Adrenal gland (tissue), 9 donors: ENCODE measurements at regions not wholly inside any gene's neighbourhood (a gene's known extent, or its start where the extent isn't known, plus 50 kb on each side); places are given as distances from the start of the nearest gene placed in this dataset.

ENCODE experiments used
- DNase-seq, 7 donors: peaks; one replicate each; pipeline ENCODE4 v3.0.0-alpha.2; 2019 to 2020
- H3K27ac ChIP-seq, 5 donors: fragments of 200-600 bp; sonication (generic) in 4 of 5; 1 replicate in 3 of 5; 2 replicates in 2 of 5; pipeline versions ENCODE4 v1.5.1 to v1.8.0; 2016 to 2020; ENCODE audit warnings: mild to moderate bottlenecking in 1 of 5
- H3K27me3 ChIP-seq: fragments of 200-600 bp; 2 replicates; pipeline ENCODE4 v1.8.0; 2021
- H3K36me3 ChIP-seq, 2 donors: fragments of 200-600 bp; replicated peaks in 1 of 2; 1 replicate in 1 of 2; 2 replicates in 1 of 2; pipeline versions ENCODE4 v1.5.1 to v1.8.0; 2018 to 2022
- H3K4me1 ChIP-seq, 2 donors: fragments of 200-600 bp; replicated peaks in 1 of 2; 1 replicate in 1 of 2; 2 replicates in 1 of 2; pipeline versions ENCODE4 v1.5.1 to v1.8.0; 2018 to 2021
- H3K4me3 ChIP-seq, 4 donors: fragments of 200-600 bp; sonication (generic) in 3 of 4; one replicate each; pipeline ENCODE4 v1.5.1; 2016 to 2018
- H3K9me3 ChIP-seq, 3 donors: fragments of 200-600 bp; sonication (generic) in 1 of 3; replicated peaks in 1 of 3; 1 replicate in 2 of 3; 2 replicates in 1 of 3; pipeline versions ENCODE4 v1.5.1 to v1.8.0; 2016 to 2021
- POLR2A ChIP-seq, 2 donors: fragments of 450-650 bp; IDR thresholded peaks; one replicate each; pipeline ENCODE4 v1.6.1; 2017; ENCODE audit warnings: antibody characterized with exemption in 2 of 2, mild to moderate bottlenecking in 2 of 2, moderate library complexity in 1 of 2
- WGBS, 4 donors: extraction: QIAGEN DNeasy Blood & Tissue Kit in 2 of 4; methylation state at CpG; one replicate each; pipeline versions ENCODE4 v1.1.5 to v1.1.7; 2013 to 2017; 5-methylcytosine and 5-hydroxymethylcytosine counted together
- intact Hi-C, 2 donors: fragments of 100-400 bp; cut with DNase I; formaldehyde crosslinking; loops; one replicate each; pipeline versions ENCODE4 v1.14.1 to v1.15.0; 2022 to 2023
- TF ChIP-seq, protein P1 (sequence below), 6 experiments: fragments of 450-650 bp in 4 of 6; fragments of 200-600 bp in 2 of 6; sonication (generic) in 1 of 6; IDR thresholded peaks; 1 replicate in 5 of 6; 2 replicates in 1 of 6; pipeline versions ENCODE4 v1.5.1 to v1.8.0; 2016 to 2021; ENCODE audit warnings: antibody characterized with exemption in 6 of 6, mild to moderate bottlenecking in 2 of 6, moderate library complexity in 1 of 6
- donor health status: healthy with polysubstance abuse.
- donor health status: Bipolar disorder and iron deficiency.
- donor health status: DM: yes; HTN: yes; CAD: no.
- donor health status: DM: no; HTN: no; CAD: no.
- donor health status: DM: no; HTN: no; CAD: no.

- Histone ChIP-seq H3K4me1 (no peaks in the 10 kb centered on the region), H3K36me3 (no peaks in the 10 kb centered on the region), H3K9me3 (no peaks in the 10 kb centered on the region), H3K4me3 (no peak overlapping the region), H3K27ac (no peak overlapping the region), H3K27me3 (peaks cover 5% of the 10 kb centered on the region)
- TF ChIP-seq, protein P1, sequence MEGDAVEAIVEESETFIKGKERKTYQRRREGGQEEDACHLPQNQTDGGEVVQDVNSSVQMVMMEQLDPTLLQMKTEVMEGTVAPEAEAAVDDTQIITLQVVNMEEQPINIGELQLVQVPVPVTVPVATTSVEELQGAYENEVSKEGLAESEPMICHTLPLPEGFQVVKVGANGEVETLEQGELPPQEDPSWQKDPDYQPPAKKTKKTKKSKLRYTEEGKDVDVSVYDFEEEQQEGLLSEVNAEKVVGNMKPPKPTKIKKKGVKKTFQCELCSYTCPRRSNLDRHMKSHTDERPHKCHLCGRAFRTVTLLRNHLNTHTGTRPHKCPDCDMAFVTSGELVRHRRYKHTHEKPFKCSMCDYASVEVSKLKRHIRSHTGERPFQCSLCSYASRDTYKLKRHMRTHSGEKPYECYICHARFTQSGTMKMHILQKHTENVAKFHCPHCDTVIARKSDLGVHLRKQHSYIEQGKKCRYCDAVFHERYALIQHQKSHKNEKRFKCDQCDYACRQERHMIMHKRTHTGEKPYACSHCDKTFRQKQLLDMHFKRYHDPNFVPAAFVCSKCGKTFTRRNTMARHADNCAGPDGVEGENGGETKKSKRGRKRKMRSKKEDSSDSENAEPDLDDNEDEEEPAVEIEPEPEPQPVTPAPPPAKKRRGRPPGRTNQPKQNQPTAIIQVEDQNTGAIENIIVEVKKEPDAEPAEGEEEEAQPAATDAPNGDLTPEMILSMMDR (IDR thresholded peaks at IDR 0.05) = no peak
- 86 to 93% (median 90%) methylated on average over 2 of the region's 2 CpGs for WGBS, 4 donors
- no peak for DNase-seq
- intact Hi-C loops = no loop called here
These were observed 272.6 kb downstream of the QKI start for GRCh38 chr6:163687075-163687474.

GRCh38 chr6:163686301-163686700 is 271.8 kb downstream of the QKI start:
- H3K36me3 ChIP-seq = no peaks in the 10 kb centered on the region
- no peaks in the 10 kb centered on the region for H3K4me1 ChIP-seq
- no peak for DNase-seq
- no peak for TF ChIP-seq POLR2A (IDR thresholded peaks at IDR 0.05)
- TF ChIP-seq, protein P1 (IDR thresholded peaks at IDR 0.05) = no peak
- intact Hi-C loops = no loop called here
- peaks cover 5% of the 10 kb centered on the region for H3K27me3 ChIP-seq
- H3K9me3 ChIP-seq = no peaks in the 10 kb centered on the region
- WGBS, 4 donors = 65 to 80% (median 71%) methylated on average over 2 of the region's 2 CpGs
- no peak overlapping the region for H3K27ac ChIP-seq
- H3K4me3 ChIP-seq = no peak overlapping the region

DNA sequence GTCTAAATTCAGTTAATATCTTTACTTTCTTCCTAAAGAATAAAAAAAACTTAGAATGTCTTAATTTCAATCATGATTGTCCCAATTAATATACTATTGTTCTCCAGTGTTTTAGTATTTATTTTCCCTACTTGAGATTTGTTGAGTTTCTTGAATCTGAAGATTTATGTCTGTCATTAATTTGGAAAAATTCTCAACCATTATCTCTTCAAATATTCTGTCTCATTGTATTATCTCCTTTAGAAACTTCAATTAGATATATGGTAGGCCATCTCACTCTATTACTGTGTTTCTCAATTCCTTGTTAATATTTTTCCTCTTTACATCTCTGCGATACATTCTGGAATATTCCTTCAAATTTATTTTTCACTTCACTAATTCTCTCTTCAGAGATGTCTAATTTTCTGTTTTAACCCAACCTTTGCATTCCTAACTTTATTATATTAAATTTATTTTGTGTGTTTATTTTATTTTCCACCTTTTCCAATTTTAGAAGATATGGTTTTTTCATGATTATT is 268.6 kb downstream of the QKI start:
- TF ChIP-seq, protein P1 (IDR thresholded peaks at IDR 0.05) = no peak
- TF ChIP-seq POLR2A (IDR thresholded peaks at IDR 0.05) = no peak
- intact Hi-C loops = no loop called here

DNA sequence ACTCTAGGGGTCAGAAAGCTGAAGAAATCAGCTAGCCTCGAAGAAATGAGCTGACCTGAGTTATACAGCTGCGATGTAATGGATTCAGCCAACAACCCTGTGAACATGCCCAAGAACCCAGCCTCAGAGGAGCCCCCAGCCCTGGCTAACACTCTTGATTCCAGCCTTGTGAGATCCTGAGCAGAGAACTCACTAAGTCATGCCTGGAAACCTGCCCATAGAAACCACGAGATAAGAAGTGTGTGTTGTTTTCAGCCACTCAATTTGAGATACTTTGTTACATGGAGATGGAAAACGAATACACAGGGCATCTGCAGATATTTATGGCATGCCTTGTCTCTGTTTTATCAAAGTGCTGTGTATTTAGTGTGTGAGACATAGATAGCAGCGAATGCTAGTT is 265.2 kb downstream of the QKI start:
- DNase-seq = no peak
- 53 to 62% (median 56%) methylated on average over 5 of the region's 5 CpGs for WGBS, 4 donors

More for the DNA sequence above, 268.6 kb downstream of the QKI start:
- Histone ChIP-seq H3K9me3 (no peaks in the 10 kb centered on the region), H3K27me3 (peaks cover 5% of the 10 kb centered on the region), H3K4me3 (no peak overlapping the region), H3K4me1 (no peaks in the 10 kb centered on the region), H3K36me3 (no peaks in the 10 kb centered on the region), H3K27ac (no peak overlapping the region)
- DNase-seq = no peak
- 98 to 100% (median 99%) methylated on average over 1 of the region's 1 CpG for WGBS, 4 donors

More for the DNA sequence above, 265.2 kb downstream of the QKI start:
- Histone ChIP-seq H3K27ac (no peak overlapping the region), H3K27me3 (no peaks in the 10 kb centered on the region), H3K4me3 (no peak overlapping the region), H3K4me1 (no peaks in the 10 kb centered on the region), H3K36me3 (no peaks in the 10 kb centered on the region), H3K9me3 (no peaks in the 10 kb centered on the region)
- no peak for TF ChIP-seq POLR2A (IDR thresholded peaks at IDR 0.05)
- TF ChIP-seq, protein P1 (IDR thresholded peaks at IDR 0.05) = no peak
- intact Hi-C loops = no loop called here
